Breast epithelium (tissue), 4 donors: ENCODE measurements at regions not wholly inside any gene's neighbourhood (a gene's known extent, or its start where the extent isn't known, plus 50 kb on each side); places are given as distances from the start of the nearest gene placed in this dataset.

ENCODE experiments used
- DNase-seq, 2 donors: peaks; one replicate each; pipeline ENCODE4 v3.0.0-alpha.2; 2019; ENCODE audit warnings: low spot score in 2 of 2
- H3K27ac ChIP-seq, 2 donors: fragments of 200-600 bp; sonication (generic) in 1 of 2; one replicate each; pipeline ENCODE4 v1.5.1; 2016 to 2019; ENCODE audit warnings: mild to moderate bottlenecking in 1 of 2
- H3K27me3 ChIP-seq, 2 donors: fragments of 200-600 bp; sonication (generic) in 1 of 2; one replicate each; pipeline versions ENCODE4 v1.5.1 to v1.6.0; 2017 to 2019; ENCODE audit warnings: control low read depth in 1 of 2, mild to moderate bottlenecking in 1 of 2
- H3K36me3 ChIP-seq: fragments of 200-600 bp; one replicate; pipeline ENCODE4 v1.5.1; 2019
- H3K4me1 ChIP-seq, 2 donors: fragments of 200-600 bp; sonication (generic); one replicate each; pipeline ENCODE4 v1.5.1; 2016 to 2019; ENCODE audit warnings: control low read depth in 1 of 2
- H3K4me3 ChIP-seq, 3 donors: fragments of 200-600 bp; sonication (generic); 1 replicate in 2 of 3; 2 replicates in 1 of 3; pipeline ENCODE4 v1.5.1; 2016 to 2019; ENCODE audit warnings: mild to moderate bottlenecking in 3 of 3, moderate library complexity in 2 of 3
- H3K9me3 ChIP-seq, 2 donors: fragments of 200-600 bp; sonication (generic) in 1 of 2; one replicate each; pipeline ENCODE4 v1.5.1; 2016 to 2019; ENCODE audit warnings: control low read depth in 1 of 2
- POLR2A ChIP-seq: fragments of 450-650 bp; IDR thresholded peaks from one replicate; pipeline ENCODE4 v1.6.1; 2016; ENCODE audit warnings: antibody characterized with exemption, mild to moderate bottlenecking, moderate library complexity
- POLR2AphosphoS5 ChIP-seq, 3 donors: sonication (generic); formaldehyde crosslinking; IDR thresholded peaks; one replicate each; pipeline ENCODE4 v1.6.1; 2017; ENCODE audit warnings: antibody characterized with exemption in 3 of 3
- intact Hi-C: fragments of 100-400 bp; cut with DNase I; formaldehyde crosslinking; loops from one replicate; pipeline ENCODE4 v1.15.1; 2023; ENCODE audit warnings: low total_unique reads
- TF ChIP-seq, protein P1 (sequence below), 3 donors: fragments of 450-650 bp; IDR thresholded peaks; one replicate each; pipeline ENCODE4 v1.5.1; 2016 to 2017; ENCODE audit warnings: antibody characterized with exemption in 3 of 3, mild to moderate bottlenecking in 3 of 3, moderate library complexity in 3 of 3

DNA sequence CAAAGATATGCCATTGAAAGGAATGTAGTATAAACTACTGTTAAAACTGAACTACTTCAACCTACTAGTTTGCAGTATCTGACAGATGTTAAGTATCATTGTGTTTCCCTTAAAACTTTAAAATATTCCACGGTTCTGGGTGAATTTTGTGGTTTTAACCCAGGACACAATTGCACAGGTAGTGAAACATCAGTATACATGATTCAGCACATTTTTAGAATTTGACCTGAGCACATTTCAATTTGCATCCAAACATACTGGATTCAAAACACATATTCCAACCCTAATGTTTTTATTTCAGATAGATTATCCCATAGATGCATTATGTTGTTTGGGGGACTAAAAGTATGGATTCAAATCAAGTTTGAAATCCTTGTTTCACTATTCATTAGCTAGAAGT is 129.9 kb upstream of the ZNF804B start:
- DNase-seq, result no peak
- TF ChIP-seq, protein P1, sequence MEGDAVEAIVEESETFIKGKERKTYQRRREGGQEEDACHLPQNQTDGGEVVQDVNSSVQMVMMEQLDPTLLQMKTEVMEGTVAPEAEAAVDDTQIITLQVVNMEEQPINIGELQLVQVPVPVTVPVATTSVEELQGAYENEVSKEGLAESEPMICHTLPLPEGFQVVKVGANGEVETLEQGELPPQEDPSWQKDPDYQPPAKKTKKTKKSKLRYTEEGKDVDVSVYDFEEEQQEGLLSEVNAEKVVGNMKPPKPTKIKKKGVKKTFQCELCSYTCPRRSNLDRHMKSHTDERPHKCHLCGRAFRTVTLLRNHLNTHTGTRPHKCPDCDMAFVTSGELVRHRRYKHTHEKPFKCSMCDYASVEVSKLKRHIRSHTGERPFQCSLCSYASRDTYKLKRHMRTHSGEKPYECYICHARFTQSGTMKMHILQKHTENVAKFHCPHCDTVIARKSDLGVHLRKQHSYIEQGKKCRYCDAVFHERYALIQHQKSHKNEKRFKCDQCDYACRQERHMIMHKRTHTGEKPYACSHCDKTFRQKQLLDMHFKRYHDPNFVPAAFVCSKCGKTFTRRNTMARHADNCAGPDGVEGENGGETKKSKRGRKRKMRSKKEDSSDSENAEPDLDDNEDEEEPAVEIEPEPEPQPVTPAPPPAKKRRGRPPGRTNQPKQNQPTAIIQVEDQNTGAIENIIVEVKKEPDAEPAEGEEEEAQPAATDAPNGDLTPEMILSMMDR (IDR thresholded peaks at IDR 0.05), result no peak
- TF ChIP-seq POLR2AphosphoS5 (IDR thresholded peaks at IDR 0.05), result no peak
- no peak for TF ChIP-seq POLR2A
- intact Hi-C loops, result no loop called here
- no peaks in the 10 kb centered on the region for H3K4me1 ChIP-seq
- H3K4me3 ChIP-seq, result no peak overlapping the region
- no peaks in the 10 kb centered on the region for H3K36me3 ChIP-seq
- H3K27ac ChIP-seq, result no peak overlapping the region
- H3K27me3 ChIP-seq, result no peaks in the 10 kb centered on the region
- no peaks in the 10 kb centered on the region for H3K9me3 ChIP-seq

DNA sequence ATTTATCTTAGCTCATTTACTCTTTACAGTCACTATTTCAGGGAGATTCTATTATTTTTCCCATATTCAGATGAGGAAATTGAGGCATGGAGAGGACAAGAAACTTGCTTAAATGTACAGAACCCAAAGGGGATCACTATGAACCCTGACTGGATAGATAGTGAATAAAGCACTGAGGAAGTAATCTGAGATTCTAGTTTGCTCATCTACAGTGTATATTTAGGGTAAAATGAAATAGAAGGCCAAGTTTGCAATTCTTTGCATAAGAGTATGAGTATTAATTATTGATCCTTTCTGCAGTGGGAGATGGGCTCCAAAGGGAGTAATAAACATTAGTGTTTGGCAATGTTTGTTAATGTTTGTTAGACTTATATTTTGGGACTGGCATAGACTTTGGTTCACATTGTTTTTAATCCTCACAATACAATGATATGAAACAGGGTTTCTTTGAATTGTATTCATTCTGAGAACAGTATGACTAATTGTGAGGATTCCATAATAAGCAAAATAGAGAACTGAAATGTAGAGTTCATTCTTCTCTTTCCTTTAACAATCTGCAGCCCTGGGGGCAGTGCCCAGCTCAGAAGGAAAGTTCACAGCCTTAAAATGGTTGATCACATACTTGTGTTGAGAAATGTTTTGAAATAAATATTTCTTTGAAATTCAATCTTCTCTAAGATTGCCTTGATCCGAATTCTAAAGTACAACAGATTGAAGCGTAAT is 131.0 kb upstream of the ZNF804B start:
- no peak for TF ChIP-seq POLR2A
- TF ChIP-seq, protein P1 (IDR thresholded peaks at IDR 0.05), result no peak
- no peak for TF ChIP-seq POLR2AphosphoS5 (IDR thresholded peaks at IDR 0.05)
- intact Hi-C loops, result no loop called here
- H3K27ac ChIP-seq, result no peak overlapping the region
- H3K4me3 ChIP-seq, result no peak overlapping the region
- H3K36me3 ChIP-seq, result no peaks in the 10 kb centered on the region
- DNase-seq, result no peak
- no peaks in the 10 kb centered on the region for H3K27me3 ChIP-seq
- H3K9me3 ChIP-seq, result no peaks in the 10 kb centered on the region
- H3K4me1 ChIP-seq, result no peaks in the 10 kb centered on the region

DNA sequence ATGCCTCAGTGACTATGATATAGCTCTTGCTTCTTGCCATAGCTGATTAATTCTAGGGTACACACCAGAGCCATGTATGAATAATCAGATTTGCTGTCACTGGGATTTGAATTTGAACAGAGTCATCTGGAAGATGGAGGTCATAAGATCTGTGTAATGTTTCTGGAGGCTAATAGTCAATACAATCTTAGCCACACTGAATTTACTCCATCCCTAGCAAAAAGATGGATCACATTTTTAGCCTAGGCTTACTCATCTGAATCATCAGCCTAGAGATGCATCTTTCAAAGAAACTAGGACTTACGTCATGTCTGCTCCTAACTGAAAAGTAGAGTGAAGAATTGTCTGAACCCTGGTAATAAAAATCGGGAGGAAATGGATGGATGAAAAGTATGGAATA is 142.3 kb upstream of the ZNF804B start:
- intact Hi-C loops, result no loop called here
- H3K4me3 ChIP-seq, result no peak overlapping the region

DNA sequence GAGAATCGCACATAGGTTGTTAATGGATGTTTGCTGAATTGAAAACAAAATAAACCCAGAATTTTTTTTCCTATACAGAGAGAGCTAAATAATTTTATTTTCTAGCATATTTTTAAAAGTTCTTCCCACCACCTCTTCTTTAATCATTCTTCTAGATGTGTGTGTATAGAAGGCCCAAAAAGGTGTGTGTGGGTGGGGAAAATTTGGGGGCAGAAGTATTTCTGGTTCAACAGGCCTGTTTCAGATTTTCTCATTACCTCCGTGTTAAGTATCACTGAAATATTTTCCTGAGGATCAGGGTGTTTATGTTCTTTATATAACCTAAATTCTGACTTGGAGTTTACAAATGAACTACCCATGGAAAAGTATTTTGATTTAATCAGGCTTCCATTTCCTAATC is 144.2 kb upstream of the ZNF804B start:
- TF ChIP-seq POLR2A (no peak), POLR2AphosphoS5 (IDR thresholded peaks at IDR 0.05) (no peak)
- TF ChIP-seq, protein P1 (IDR thresholded peaks at IDR 0.05), result no peak
- H3K36me3 ChIP-seq, result no peaks in the 10 kb centered on the region
- intact Hi-C loops, result no loop called here
- H3K4me1 ChIP-seq, result no peaks in the 10 kb centered on the region
- H3K9me3 ChIP-seq, result no peaks in the 10 kb centered on the region
- no peak overlapping the region for H3K27ac ChIP-seq
- no peak overlapping the region for H3K4me3 ChIP-seq
- no peaks in the 10 kb centered on the region for H3K27me3 ChIP-seq
- no peak for DNase-seq

More for the DNA sequence above, 142.3 kb upstream of the ZNF804B start:
- no peaks in the 10 kb centered on the region for H3K9me3 ChIP-seq
- H3K27ac ChIP-seq, result no peak overlapping the region
- H3K4me1 ChIP-seq, result no peaks in the 10 kb centered on the region
- no peaks in the 10 kb centered on the region for H3K36me3 ChIP-seq
- no peaks in the 10 kb centered on the region for H3K27me3 ChIP-seq
- TF ChIP-seq POLR2AphosphoS5 (IDR thresholded peaks at IDR 0.05), result no peak
- no peak for TF ChIP-seq POLR2A
- TF ChIP-seq, protein P1 (IDR thresholded peaks at IDR 0.05), result no peak
- DNase-seq, result no peak

DNA sequence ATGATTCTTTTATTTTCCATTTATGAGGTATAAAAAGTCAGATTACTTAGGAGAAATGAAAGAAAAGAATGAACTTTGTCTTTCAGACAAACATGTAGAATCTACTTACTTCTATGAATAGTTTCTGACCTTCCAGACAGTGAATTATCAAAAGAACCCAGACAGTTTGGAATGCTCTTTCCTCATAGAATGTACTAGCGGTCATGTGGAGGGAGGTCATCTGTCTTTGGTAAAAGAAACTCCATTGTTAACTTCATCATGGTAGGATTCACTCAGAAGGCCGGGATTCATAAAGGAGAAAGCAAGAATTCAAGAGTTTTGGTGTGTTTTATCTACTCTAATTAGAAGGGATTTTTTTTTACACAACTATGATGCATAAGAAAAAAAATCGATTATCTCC is 144.8 kb upstream of the ZNF804B start:
- no peak for TF ChIP-seq POLR2AphosphoS5 (IDR thresholded peaks at IDR 0.05)
- TF ChIP-seq POLR2A, result no peak
- TF ChIP-seq, protein P1 (IDR thresholded peaks at IDR 0.05), result no peak
- no peaks in the 10 kb centered on the region for H3K27me3 ChIP-seq
- no peak overlapping the region for H3K27ac ChIP-seq
- no peak for DNase-seq
- H3K9me3 ChIP-seq, result peaks cover 0 to 4% of the 10 kb centered on the region in 2 donors
- no peaks in the 10 kb centered on the region for H3K36me3 ChIP-seq
- intact Hi-C loops, result no loop called here
- no peaks in the 10 kb centered on the region for H3K4me1 ChIP-seq
- H3K4me3 ChIP-seq, result no peak overlapping the region
